GM12878 (cell line): ENCODE measurements at regions not wholly inside any gene's neighbourhood (a gene's known extent, or its start where the extent isn't known, plus 50 kb on each side); places are given as distances from the start of the nearest gene placed in this dataset.

Source experiments
- ATAC-seq: fragments of 200-7000 bp; cut with Tn5 transposase; 3 replicates; pipeline ENCODE4 v1.9.1; 2020; ENCODE audit warnings: mild to moderate bottlenecking, moderate library complexity
- BruUV-seq: library from RNA; stranded (reverse); fragments of 400-500 nt; replicated peaks from 2 replicates; lab custom pipeline; 2021; lab: Mats Ljungman, UMichigan
- CTCF ChIA-PET: fragments of 300-600 bp; sonication (Branson Sonifier 250); formaldehyde crosslinking; extraction: SDS; loops from one replicate; lab custom pipeline; 2021; ENCODE audit warnings: inconsistent platforms; lab: Yijun Ruan, JAX
- POLR2A ChIA-PET: fragments of 350-600 bp; formaldehyde crosslinking; extraction: SDS; loops from one replicate; lab custom pipeline; 2021; ENCODE audit warnings: inconsistent platforms; lab: Charles Lee
- RAD21 ChIA-PET: fragments of 300-600 bp; sonication (Branson Sonifier 250); formaldehyde crosslinking; loops from one replicate; lab custom pipeline; 2023; ENCODE audit warnings: antibody characterized with exemption; ENCODE audit not compliant: unreplicated experiment; lab: Charles Lee
- SMC1A ChIA-PET: fragments of 300-600 bp; sonication (Branson Sonifier 250); formaldehyde crosslinking; loops from one replicate; lab custom pipeline; 2023; ENCODE audit not compliant: unreplicated experiment, uncharacterized antibody; lab: Charles Lee
- DNase-seq: peaks from one replicate; pipeline ENCODE4 v3.0.0-alpha.2; 2011; ENCODE audit warnings: low read depth, low spot score
- FAIRE-seq: peaks from 3 replicates; lab custom pipeline; 2011; peaks lifted over from hg19 to GRCh38; lab: Jason Lieb, UNC
- H2AFZ ChIP-seq: 2 replicates; pipeline ENCODE4 v1.6.0; 2011; ENCODE audit warnings: low read depth, low read length, control low read depth; ENCODE audit not compliant: control insufficient read depth
- H3K27ac ChIP-seq: 2 replicates; pipeline ENCODE4 v1.5.1; 2011; ENCODE audit warnings: control low read depth; ENCODE audit not compliant: control insufficient read depth, insufficient read depth
- H3K27me3 ChIP-seq, 2 experiments: replicated peaks in 1 of 2; 2 replicates each; pipeline versions ENCODE4 v1.6.0 to v1.6.1; 2011; ENCODE audit warnings: low read length in 1 of 2; ENCODE audit not compliant: control insufficient read depth in 2 of 2, insufficient read depth in 2 of 2
- H3K36me3 ChIP-seq, 2 experiments: 2 replicates each; pipeline ENCODE4 v1.5.1; 2011; ENCODE audit warnings: low read length in 1 of 2; ENCODE audit not compliant: control insufficient read depth in 2 of 2, insufficient read depth in 2 of 2
- H3K4me1 ChIP-seq: 2 replicates; pipeline ENCODE4 v1.6.1; 2011; ENCODE audit warnings: mild to moderate bottlenecking, low read length, moderate library complexity, mixed read lengths; ENCODE audit not compliant: control insufficient read depth, insufficient read depth
- H3K4me2 ChIP-seq: 2 replicates; pipeline ENCODE4 v1.6.0; 2011; ENCODE audit warnings: control low read depth; ENCODE audit not compliant: control insufficient read depth, insufficient read depth
- H3K4me3 ChIP-seq: fragments of 200-600 bp; sonication (generic); 2 replicates; pipeline ENCODE4 v1.5.1; 2016
- H3K79me2 ChIP-seq: 2 replicates; pipeline ENCODE4 v1.6.0; 2011; ENCODE audit warnings: low read length; ENCODE audit not compliant: control insufficient read depth, insufficient read depth
- H3K9ac ChIP-seq: 2 replicates; pipeline ENCODE4 v1.8.0; 2011; ENCODE audit warnings: low read length, control low read depth, mixed read lengths; ENCODE audit not compliant: control insufficient read depth, insufficient read depth
- H3K9me3 ChIP-seq: replicated peaks from 3 replicates; pipeline ENCODE4 v1.5.1; 2011; ENCODE audit warnings: mild to moderate bottlenecking, low read length; ENCODE audit not compliant: control insufficient read depth, insufficient read depth
- H4K20me1 ChIP-seq: 2 replicates; pipeline ENCODE4 v1.6.0; 2011; ENCODE audit not compliant: control insufficient read depth, insufficient read depth
- BACH1 ChIP-seq: fragments of 450-650 bp; IDR thresholded peaks from 2 replicates; pipeline ENCODE4 v1.6.1; 2017; ENCODE audit warnings: mild to moderate bottlenecking, borderline replicate concordance
- CHD1 ChIP-seq: IDR thresholded peaks from 2 replicates; pipeline ENCODE4 v1.6.1; 2012; ENCODE audit warnings: low read depth, low read length, improper control_type of control experiment
- E4F1 ChIP-seq: fragments of 450-650 bp; IDR thresholded peaks from 2 replicates; pipeline ENCODE4 v1.6.1; 2018; ENCODE audit warnings: borderline replicate concordance, mild to moderate bottlenecking; ENCODE audit not compliant: partially characterized antibody
- FOS ChIP-seq: IDR thresholded peaks from 3 replicates; pipeline ENCODE4 v1.6.1; 2011; ENCODE audit warnings: borderline replicate concordance; ENCODE audit not compliant: insufficient read length; ENCODE audit errors: extremely low read depth
- JUNB ChIP-seq: IDR thresholded peaks from 2 replicates; pipeline ENCODE4 v1.6.1; 2016; ENCODE audit warnings: antibody characterized with exemption, mild to moderate bottlenecking
- LARP7 ChIP-seq: fragments of 450-650 bp; IDR thresholded peaks from 2 replicates; pipeline ENCODE4 v1.6.1; 2017; ENCODE audit warnings: mild to moderate bottlenecking
- MLLT1 ChIP-seq: fragments of 450-650 bp; IDR thresholded peaks from 2 replicates; pipeline ENCODE4 v1.6.1; 2016; ENCODE audit warnings: mild to moderate bottlenecking
- MTA2 ChIP-seq: fragments of 450-650 bp; IDR thresholded peaks from 2 replicates; pipeline ENCODE4 v1.6.1; 2016; ENCODE audit warnings: low read depth, mild to moderate bottlenecking, moderate library complexity
- MYB ChIP-seq: fragments of 150-350 bp; IDR thresholded peaks from 2 replicates; pipeline ENCODE4 v1.6.1; 2014; ENCODE audit warnings: mild to moderate bottlenecking, low read depth, low read length, borderline replicate concordance
- POLR2A ChIP-seq: IDR thresholded peaks from 2 replicates; pipeline ENCODE4 v1.6.1; 2011; ENCODE audit warnings: low read depth, mild to moderate bottlenecking, low read length
- SMAD5 ChIP-seq: IDR thresholded peaks from 2 replicates; pipeline ENCODE4 v1.6.1; 2016; ENCODE audit warnings: antibody characterized with exemption, low read depth
- SP1 ChIP-seq: IDR thresholded peaks from one replicate; pipeline ENCODE4 v1.6.1; 2011; ENCODE audit warnings: low read depth, low read length
- TCF12 ChIP-seq: IDR thresholded peaks from 2 replicates; pipeline ENCODE4 v1.6.1; 2011; ENCODE audit warnings: low read depth, mild to moderate bottlenecking, low read length
- ZBTB40 ChIP-seq: fragments of 450-650 bp; IDR thresholded peaks from 2 replicates; pipeline ENCODE4 v1.6.1; 2016; ENCODE audit warnings: mild to moderate bottlenecking, moderate library complexity, borderline replicate concordance
- ZNF217 ChIP-seq: fragments of 450-650 bp; IDR thresholded peaks from 2 replicates; pipeline ENCODE4 v1.6.1; 2017; ENCODE audit warnings: antibody characterized with exemption, mild to moderate bottlenecking
- in situ Hi-C: fragments of 300-500 bp; cut with MboI; formaldehyde crosslinking; loops from 9 replicates; pipeline ENCODE4 v1.14.3; 2018; ENCODE audit warnings: mixed read lengths
- intact Hi-C: fragments of 100-400 bp; cut with micrococcal nuclease; formaldehyde crosslinking; loops from one replicate; pipeline ENCODE4 v1.14.2; 2022; ENCODE audit not compliant: unreplicated experiment
- TF ChIP-seq, protein P1 (sequence below): IDR thresholded peaks from 2 replicates; pipeline ENCODE4 v1.6.1; 2011; ENCODE audit warnings: borderline replicate concordance, low read depth, mild to moderate bottlenecking, moderate library complexity, mixed read lengths, low read length; ENCODE audit not compliant: insufficient read depth; ENCODE audit errors: extremely low read length
- TF ChIP-seq, protein P2 (sequence below): IDR thresholded peaks from 2 replicates; pipeline ENCODE4 v1.6.1; 2011; ENCODE audit warnings: mild to moderate bottlenecking, low read depth, low read length, moderate library complexity; ENCODE audit not compliant: insufficient replicate concordance

- no peaks in the 10 kb centered on the region for H3K36me3 ChIP-seq
- H3K27me3 ChIP-seq: no peaks in the 10 kb centered on the region
- ATAC-seq (no peak), FAIRE-seq (no peak)
- no peaks in the 10 kb centered on the region for H3K4me1 ChIP-seq
- no peaks in the 10 kb centered on the region for H3K79me2 ChIP-seq
- intact Hi-C loops: no loop called here
- BruUV-seq: no TSS peak
- no peak overlapping the region for H3K9ac ChIP-seq
- no peak overlapping the region for H3K4me3 ChIP-seq
- in situ Hi-C loops: no loop called here
- ChIA-PET RAD21 (no interaction called here), POLR2A (no interaction called here), CTCF (no interaction called here)
- H3K9me3 ChIP-seq: no peaks in the 10 kb centered on the region
- H3K4me2 ChIP-seq: no peak overlapping the region
- no peaks in the 10 kb centered on the region for H4K20me1 ChIP-seq
- H2AFZ ChIP-seq: no peak overlapping the region
- TF ChIP-seq FOS (no peak), CHD1 (no peak), LARP7 (no peak), MYB (no peak), ZBTB40 (no peak), MLLT1 (no peak), JUNB (no peak), E4F1 (no peak), SP1 (no peak), MTA2 (no peak), SMAD5 (no peak), POLR2A (no peak), BACH1 (no peak), TCF12 (no peak), ZNF217 (no peak)
- TF ChIP-seq, protein P1, sequence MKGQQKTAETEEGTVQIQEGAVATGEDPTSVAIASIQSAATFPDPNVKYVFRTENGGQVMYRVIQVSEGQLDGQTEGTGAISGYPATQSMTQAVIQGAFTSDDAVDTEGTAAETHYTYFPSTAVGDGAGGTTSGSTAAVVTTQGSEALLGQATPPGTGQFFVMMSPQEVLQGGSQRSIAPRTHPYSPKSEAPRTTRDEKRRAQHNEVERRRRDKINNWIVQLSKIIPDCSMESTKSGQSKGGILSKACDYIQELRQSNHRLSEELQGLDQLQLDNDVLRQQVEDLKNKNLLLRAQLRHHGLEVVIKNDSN: no peak
- TF ChIP-seq, protein P2, sequence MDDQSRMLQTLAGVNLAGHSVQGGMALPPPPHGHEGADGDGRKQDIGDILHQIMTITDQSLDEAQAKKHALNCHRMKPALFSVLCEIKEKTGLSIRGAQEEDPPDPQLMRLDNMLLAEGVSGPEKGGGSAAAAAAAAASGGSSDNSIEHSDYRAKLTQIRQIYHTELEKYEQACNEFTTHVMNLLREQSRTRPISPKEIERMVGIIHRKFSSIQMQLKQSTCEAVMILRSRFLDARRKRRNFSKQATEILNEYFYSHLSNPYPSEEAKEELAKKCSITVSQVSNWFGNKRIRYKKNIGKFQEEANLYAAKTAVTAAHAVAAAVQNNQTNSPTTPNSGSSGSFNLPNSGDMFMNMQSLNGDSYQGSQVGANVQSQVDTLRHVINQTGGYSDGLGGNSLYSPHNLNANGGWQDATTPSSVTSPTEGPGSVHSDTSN: no peak
- TF ChIP-seq, all 136 proteins: peak for 0
- H3K27ac ChIP-seq: no peak overlapping the region
- SMC1A ChIA-PET: no interaction called here
- no peak for DNase-seq
These were observed 609.8 kb downstream of the ZNF674 start for GRCh38 chrX:45935408-45935807.
